HepG2 (cell line): ENCODE measurements at regions not wholly inside any gene's neighbourhood (a gene's known extent, or its start where the extent isn't known, plus 50 kb on each side); places are given as distances from the start of the nearest gene placed in this dataset.

Source experiments
- FOSL1 ChIP-seq: sonication (generic); formaldehyde crosslinking; IDR thresholded peaks from 2 replicates; pipeline ENCODE4 v1.9.0; 2021; ENCODE audit warnings: missing genetic modification reagents, borderline replicate concordance
- GZF1 ChIP-seq: sonication (generic); formaldehyde crosslinking; IDR thresholded peaks from 2 replicates; pipeline ENCODE4 v1.5.1; 2020; ENCODE audit warnings: mild to moderate bottlenecking, missing genetic modification reagents
- HMG20A ChIP-seq: IDR thresholded peaks from 2 replicates; pipeline ENCODE4 v1.6.1; 2016; ENCODE audit warnings: borderline replicate concordance
- KLF16 ChIP-seq, 2 experiments: sonication (generic) in 1 of 2; formaldehyde crosslinking in 1 of 2; IDR thresholded peaks; 2 replicates each; pipeline versions ENCODE4 v1.6.1 to v1.8.0; 2016 to 2023; ENCODE audit warnings: missing genetic modification reagents in 2 of 2, missing compliant biosample characterization in 1 of 2
- MATR3 ChIP-seq: sonication (generic); formaldehyde crosslinking; IDR thresholded peaks from 2 replicates; pipeline ENCODE4 v1.4.0; 2020; ENCODE audit warnings: missing genetic modification reagents
- NCOA5 ChIP-seq: sonication (generic); formaldehyde crosslinking; IDR thresholded peaks from 2 replicates; pipeline ENCODE4 v1.4.0; 2020; ENCODE audit warnings: missing genetic modification reagents
- ZFP90 ChIP-seq: sonication (generic); formaldehyde crosslinking; IDR thresholded peaks from 2 replicates; pipeline ENCODE4 v1.8.0; 2022; ENCODE audit warnings: missing genetic modification reagents, mild to moderate bottlenecking, inconsistent platforms, borderline replicate concordance
- ZHX2 ChIP-seq, 2 experiments: sonication (generic) in 1 of 2; formaldehyde crosslinking in 1 of 2; IDR thresholded peaks; 2 replicates each; pipeline versions ENCODE4 v1.6.1 to v1.9.0; 2014 to 2022; ENCODE audit warnings: antibody characterized with exemption in 1 of 2, borderline replicate concordance in 1 of 2, inconsistent platforms in 1 of 2, low read depth in 1 of 2, missing genetic modification reagents in 1 of 2
- ZNF232 ChIP-seq: sonication (generic); formaldehyde crosslinking; IDR thresholded peaks from 2 replicates; pipeline ENCODE4 v1.4.0; 2020; ENCODE audit warnings: missing genetic modification reagents, borderline replicate concordance
- ZNF589 ChIP-seq: sonication (generic); formaldehyde crosslinking; conservative IDR thresholded peaks from 2 replicates; pipeline ENCODE4 v1.8.0; 2022; ENCODE audit warnings: mild to moderate bottlenecking, moderate library complexity, missing genetic modification reagents
- ZNF770 ChIP-seq: sonication (generic); formaldehyde crosslinking; IDR thresholded peaks from 2 replicates; pipeline ENCODE4 v1.5.0; 2020; ENCODE audit warnings: mild to moderate bottlenecking, missing genetic modification reagents
- ZNF839 ChIP-seq: sonication (generic); formaldehyde crosslinking; IDR thresholded peaks from 2 replicates; pipeline ENCODE4 v1.4.0; 2020; ENCODE audit warnings: missing genetic modification reagents, mild to moderate bottlenecking, borderline replicate concordance
- TF ChIP-seq, protein P1 (sequence below): IDR thresholded peaks from 2 replicates; pipeline ENCODE4 v1.6.1; 2016; ENCODE audit warnings: missing biosample characterization, missing genetic modification reagents, low read depth
- TF ChIP-seq, protein P2 (sequence below): sonication (generic); formaldehyde crosslinking; IDR thresholded peaks from 2 replicates; pipeline ENCODE4 v1.5.0; 2020; ENCODE audit warnings: missing genetic modification reagents
- TF ChIP-seq, protein P3 (sequence below): sonication (generic); formaldehyde crosslinking; IDR thresholded peaks from 2 replicates; pipeline ENCODE4 v1.8.1; 2023; ENCODE audit warnings: missing genetic modification reagents, inconsistent platforms, borderline replicate concordance

GRCh38 chr6:131519670-131520436 lies 53.2 kb upstream of the ARG1 start (continued):
- TF ChIP-seq ZHX2 (IDR thresholded peaks at IDR 0.05; ENCODE audit: low read depth), result no peak
- no peak for TF ChIP-seq ZHX2 (CRISPR knock-in tag; IDR thresholded peaks at IDR 0.05; ENCODE audit: borderline replicate concordance)
- TF ChIP-seq ZFP90 (CRISPR knock-in tag), result no peak
- no peak for TF ChIP-seq ZNF839 (CRISPR knock-in tag)
- no peak for TF ChIP-seq GZF1 (CRISPR knock-in tag)
- no peak for TF ChIP-seq KLF16 (CRISPR knock-in tag; IDR thresholded peaks at IDR 0.05)
- TF ChIP-seq, protein P1, sequence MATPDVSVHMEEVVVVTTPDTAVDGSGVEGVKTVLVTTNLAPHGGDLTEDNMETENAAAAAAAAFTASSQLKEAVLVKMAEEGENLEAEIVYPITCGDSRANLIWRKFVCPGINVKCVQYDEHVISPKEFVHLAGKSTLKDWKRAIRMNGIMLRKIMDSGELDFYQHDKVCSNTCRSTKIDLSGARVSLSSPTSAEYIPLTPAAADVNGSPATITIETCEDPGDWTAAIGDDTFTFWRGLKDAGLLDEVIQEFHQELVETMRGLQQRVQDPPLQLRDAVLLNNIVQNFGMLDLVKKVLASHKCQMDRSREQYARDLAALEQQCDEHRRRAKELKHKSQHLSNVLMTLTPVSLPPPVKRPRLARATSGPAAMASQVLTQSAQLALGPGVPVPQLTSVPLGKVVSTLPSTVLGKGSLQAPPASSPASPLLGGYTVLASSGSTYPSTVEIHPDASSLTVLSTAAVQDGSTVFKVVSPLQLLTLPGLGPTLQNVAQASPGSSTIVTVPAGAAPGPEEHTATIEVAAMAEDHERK (CRISPR knock-in tag), result no peak
- no peak for TF ChIP-seq MATR3 (CRISPR knock-in tag)
- no peak for TF ChIP-seq ZNF770 (CRISPR knock-in tag)
- TF ChIP-seq, protein P2, sequence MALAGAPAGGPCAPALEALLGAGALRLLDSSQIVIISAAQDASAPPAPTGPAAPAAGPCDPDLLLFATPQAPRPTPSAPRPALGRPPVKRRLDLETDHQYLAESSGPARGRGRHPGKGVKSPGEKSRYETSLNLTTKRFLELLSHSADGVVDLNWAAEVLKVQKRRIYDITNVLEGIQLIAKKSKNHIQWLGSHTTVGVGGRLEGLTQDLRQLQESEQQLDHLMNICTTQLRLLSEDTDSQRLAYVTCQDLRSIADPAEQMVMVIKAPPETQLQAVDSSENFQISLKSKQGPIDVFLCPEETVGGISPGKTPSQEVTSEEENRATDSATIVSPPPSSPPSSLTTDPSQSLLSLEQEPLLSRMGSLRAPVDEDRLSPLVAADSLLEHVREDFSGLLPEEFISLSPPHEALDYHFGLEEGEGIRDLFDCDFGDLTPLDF (CRISPR knock-in tag), result no peak
- TF ChIP-seq ZNF232, result no peak
- TF ChIP-seq, protein P3, sequence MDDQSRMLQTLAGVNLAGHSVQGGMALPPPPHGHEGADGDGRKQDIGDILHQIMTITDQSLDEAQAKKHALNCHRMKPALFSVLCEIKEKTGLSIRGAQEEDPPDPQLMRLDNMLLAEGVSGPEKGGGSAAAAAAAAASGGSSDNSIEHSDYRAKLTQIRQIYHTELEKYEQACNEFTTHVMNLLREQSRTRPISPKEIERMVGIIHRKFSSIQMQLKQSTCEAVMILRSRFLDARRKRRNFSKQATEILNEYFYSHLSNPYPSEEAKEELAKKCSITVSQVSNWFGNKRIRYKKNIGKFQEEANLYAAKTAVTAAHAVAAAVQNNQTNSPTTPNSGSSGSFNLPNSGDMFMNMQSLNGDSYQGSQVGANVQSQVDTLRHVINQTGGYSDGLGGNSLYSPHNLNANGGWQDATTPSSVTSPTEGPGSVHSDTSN (CRISPR knock-in tag), result no peak
- TF ChIP-seq HMG20A (CRISPR knock-in tag), result no peak
- TF ChIP-seq ZNF589 (CRISPR knock-in tag), result no peak
- no peak for TF ChIP-seq FOSL1 (CRISPR knock-in tag)
- no peak for TF ChIP-seq NCOA5 (CRISPR knock-in tag)
